ENCODE measurements at regions not wholly inside any gene's neighbourhood (a gene's known extent, or its start where the extent isn't known, plus 50 kb on each side); places are given as distances from the start of the nearest gene placed in this dataset.

DNA sequence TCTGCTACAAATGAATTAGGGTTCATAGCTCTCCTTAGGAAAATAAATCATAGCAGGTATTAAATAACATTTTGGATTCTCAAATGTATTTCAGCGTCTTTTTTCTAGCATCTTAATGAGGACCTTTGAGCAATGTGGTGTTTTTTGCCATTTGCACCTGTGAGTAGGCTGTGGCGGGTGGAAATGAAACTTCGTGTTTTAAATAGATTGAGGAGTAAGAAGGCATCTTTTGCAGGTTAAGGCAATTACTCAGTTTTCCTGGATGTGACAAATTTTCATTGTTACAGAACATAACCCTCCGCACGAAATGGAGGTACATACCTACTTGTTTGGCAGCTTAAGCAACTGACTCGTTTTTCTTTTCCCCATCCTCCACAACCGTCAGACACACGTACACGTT is 708.9 kb upstream of the NRSN1 start:
- Histone ChIP-seq H3K27ac (replicated peaks in 1 of 4) (no peak overlapping the region), H3K36me3 (no peaks in the 10 kb centered on the region), H3K4me1 (peaks cover 0 to 11% (median 9%) of the 10 kb centered on the region in 4 donors), H3K27me3 (no peaks in the 10 kb centered on the region), H3K9me3 (no peaks in the 10 kb centered on the region), H3K4me3 (no peak overlapping the region)
- intact Hi-C loops (cut with DNase I) = no loop called here
- TF ChIP-seq, protein P1, sequence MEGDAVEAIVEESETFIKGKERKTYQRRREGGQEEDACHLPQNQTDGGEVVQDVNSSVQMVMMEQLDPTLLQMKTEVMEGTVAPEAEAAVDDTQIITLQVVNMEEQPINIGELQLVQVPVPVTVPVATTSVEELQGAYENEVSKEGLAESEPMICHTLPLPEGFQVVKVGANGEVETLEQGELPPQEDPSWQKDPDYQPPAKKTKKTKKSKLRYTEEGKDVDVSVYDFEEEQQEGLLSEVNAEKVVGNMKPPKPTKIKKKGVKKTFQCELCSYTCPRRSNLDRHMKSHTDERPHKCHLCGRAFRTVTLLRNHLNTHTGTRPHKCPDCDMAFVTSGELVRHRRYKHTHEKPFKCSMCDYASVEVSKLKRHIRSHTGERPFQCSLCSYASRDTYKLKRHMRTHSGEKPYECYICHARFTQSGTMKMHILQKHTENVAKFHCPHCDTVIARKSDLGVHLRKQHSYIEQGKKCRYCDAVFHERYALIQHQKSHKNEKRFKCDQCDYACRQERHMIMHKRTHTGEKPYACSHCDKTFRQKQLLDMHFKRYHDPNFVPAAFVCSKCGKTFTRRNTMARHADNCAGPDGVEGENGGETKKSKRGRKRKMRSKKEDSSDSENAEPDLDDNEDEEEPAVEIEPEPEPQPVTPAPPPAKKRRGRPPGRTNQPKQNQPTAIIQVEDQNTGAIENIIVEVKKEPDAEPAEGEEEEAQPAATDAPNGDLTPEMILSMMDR (IDR thresholded peaks at IDR 0.05) = no peak
- TF ChIP-seq EP300 (IDR thresholded peaks at IDR 0.05) (no peak), POLR2AphosphoS5 (IDR thresholded peaks at IDR 0.05) (no peak), POLR2A (IDR thresholded peaks at IDR 0.05; ENCODE audit: low read depth) (no peak)
- DNase-seq (ENCODE audit: extremely low spot score) = no peak
- WGBS = 93% methylated on average over 9 of the region's 9 CpGs

DNA sequence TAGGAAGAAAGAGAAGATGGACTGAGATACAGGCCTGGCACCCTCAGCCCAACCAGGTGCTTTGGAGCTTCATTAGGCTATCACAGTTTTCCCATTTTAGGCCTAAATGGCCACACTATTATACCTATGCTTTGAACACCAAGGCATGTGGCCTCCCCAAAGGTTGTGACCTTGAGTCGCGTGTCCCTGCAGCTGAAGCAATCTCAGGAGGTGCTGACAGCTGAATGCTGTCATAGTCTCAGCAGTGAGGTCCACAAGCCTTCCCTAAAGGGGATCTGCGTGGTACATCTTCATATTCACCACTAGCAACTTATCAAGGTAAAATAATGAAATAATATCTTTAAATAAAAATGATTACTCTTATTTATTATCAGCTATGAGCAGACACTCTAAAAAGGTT is 707.9 kb upstream of the NRSN1 start:
- H3K27me3 ChIP-seq = no peaks in the 10 kb centered on the region
- WGBS = 90% methylated on average over 3 of the region's 3 CpGs
- H3K4me1 ChIP-seq = peaks cover 0 to 11% (median 9%) of the 10 kb centered on the region in 4 donors
- no peaks in the 10 kb centered on the region for H3K9me3 ChIP-seq
- intact Hi-C loops (cut with DNase I) = no loop called here
- TF ChIP-seq POLR2A (IDR thresholded peaks at IDR 0.05; ENCODE audit: low read depth) (no peak), POLR2AphosphoS5 (IDR thresholded peaks at IDR 0.05) (no peak), EP300 (IDR thresholded peaks at IDR 0.05) (no peak)
- TF ChIP-seq, protein P1 (IDR thresholded peaks at IDR 0.05) = no peak
- no peaks in the 10 kb centered on the region for H3K36me3 ChIP-seq
- no peak overlapping the region for H3K4me3 ChIP-seq
- DNase-seq (ENCODE audit: extremely low spot score) = no peak
- no peak overlapping the region for H3K27ac ChIP-seq (replicated peaks in 1 of 4)

DNA sequence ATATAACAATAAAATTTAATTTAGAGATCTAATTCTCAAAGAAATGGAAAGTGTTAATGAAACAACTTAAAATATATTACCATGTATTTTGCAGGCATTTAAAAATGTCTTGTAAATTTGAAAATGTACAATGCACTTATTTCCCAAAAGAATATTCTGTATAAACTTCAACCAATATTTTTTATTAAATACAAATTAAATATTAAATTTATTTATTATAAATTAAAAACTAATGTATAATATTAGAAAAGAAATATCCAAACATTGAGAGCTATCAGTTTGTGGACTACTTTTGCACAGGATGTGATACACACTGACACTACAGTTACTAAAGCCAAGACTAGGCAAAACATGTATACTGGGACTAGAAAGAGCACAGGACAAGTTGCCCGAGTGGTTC is 707.0 kb upstream of the NRSN1 start:
- H3K36me3 ChIP-seq = no peaks in the 10 kb centered on the region
- no peak for TF ChIP-seq POLR2AphosphoS5 (IDR thresholded peaks at IDR 0.05)
- no peak for TF ChIP-seq POLR2A (IDR thresholded peaks at IDR 0.05; ENCODE audit: low read depth)
- TF ChIP-seq EP300 (IDR thresholded peaks at IDR 0.05) = no peak
- TF ChIP-seq, protein P1 (IDR thresholded peaks at IDR 0.05) = no peak
- no peak overlapping the region for H3K27ac ChIP-seq (replicated peaks in 1 of 4)
- no peaks in the 10 kb centered on the region for H3K9me3 ChIP-seq
- intact Hi-C loops (cut with DNase I) = no loop called here
- peaks cover 0 to 6% (median 4%) of the 10 kb centered on the region in 4 donors for H3K4me1 ChIP-seq
- WGBS = 89% methylated on average over 1 of the region's 1 CpG
- H3K4me3 ChIP-seq = no peak overlapping the region
- H3K27me3 ChIP-seq = no peaks in the 10 kb centered on the region
- DNase-seq (ENCODE audit: extremely low spot score) = no peak

DNA sequence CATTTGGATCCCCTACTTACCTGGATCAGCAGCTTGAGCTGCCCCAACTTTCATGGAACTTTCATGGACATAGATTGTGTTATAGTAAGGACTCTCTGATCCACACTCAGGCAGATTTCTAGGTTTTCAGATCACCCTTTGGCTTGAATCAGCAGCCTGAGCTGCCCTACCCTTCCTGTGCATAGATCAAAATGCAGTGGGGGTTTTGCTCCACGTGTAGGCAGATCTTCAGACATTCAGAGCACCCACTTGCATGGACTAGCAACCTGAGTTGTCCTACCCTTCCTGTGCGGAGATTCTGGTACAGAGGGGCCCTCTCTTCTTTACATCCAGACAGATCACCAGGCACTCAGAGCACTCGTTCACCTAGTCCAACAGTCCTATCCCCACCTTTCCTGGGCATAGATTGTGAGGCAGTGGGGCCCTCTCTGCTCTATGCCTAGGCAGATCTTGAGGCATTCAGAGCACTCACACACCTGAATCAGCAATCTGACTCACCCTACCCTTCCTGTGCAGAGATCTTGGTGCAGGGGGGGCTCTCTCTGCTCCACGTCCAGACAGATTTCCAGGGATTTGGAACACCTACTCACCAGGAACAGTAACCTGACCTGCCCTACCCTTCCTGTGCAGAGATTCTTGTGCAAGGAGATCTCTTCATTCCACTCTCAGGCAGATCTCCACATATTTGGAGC is 705.2 kb upstream of the NRSN1 start:
- no peaks in the 10 kb centered on the region for H3K9me3 ChIP-seq
- H3K27ac ChIP-seq (replicated peaks in 1 of 4) = no peak overlapping the region
- 83% methylated on average over 1 of the region's 4 CpGs for WGBS
- no peak overlapping the region for H3K4me3 ChIP-seq
- intact Hi-C loops (cut with DNase I) = no loop called here
- no peaks in the 10 kb centered on the region for H3K4me1 ChIP-seq
- TF ChIP-seq, protein P1 (IDR thresholded peaks at IDR 0.05) = no peak
- TF ChIP-seq EP300 (IDR thresholded peaks at IDR 0.05) = no peak
- DNase-seq (ENCODE audit: extremely low spot score) = no peak
- H3K27me3 ChIP-seq = no peaks in the 10 kb centered on the region
- no peaks in the 10 kb centered on the region for H3K36me3 ChIP-seq

DNA sequence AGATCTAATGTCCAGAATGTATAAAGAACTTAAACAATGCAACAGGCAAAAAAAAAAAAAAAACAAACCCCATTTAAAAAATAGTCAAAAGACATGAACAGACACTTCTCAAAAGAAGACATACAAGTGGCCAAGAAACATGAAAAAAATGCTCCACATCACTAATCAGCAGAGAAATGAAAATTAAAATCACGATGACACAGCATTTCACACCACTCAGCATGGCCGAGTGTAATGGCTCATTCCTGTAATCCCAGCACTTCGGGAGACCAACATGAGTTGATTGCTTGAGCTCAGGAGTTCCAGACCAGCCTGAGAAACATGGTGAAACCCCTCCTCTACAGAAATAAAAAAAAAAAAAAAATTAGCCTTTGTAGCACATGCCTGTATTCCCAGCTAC is 701.4 kb upstream of the NRSN1 start:
- no peak for DNase-seq (ENCODE audit: extremely low spot score)
- H3K4me1 ChIP-seq = no peaks in the 10 kb centered on the region
- intact Hi-C loops (cut with DNase I) = no loop called here
- 86% methylated on average over 3 of the region's 3 CpGs for WGBS
- H3K36me3 ChIP-seq = no peaks in the 10 kb centered on the region
- no peak overlapping the region for H3K27ac ChIP-seq (replicated peaks in 1 of 4)
- H3K27me3 ChIP-seq = no peaks in the 10 kb centered on the region
- H3K4me3 ChIP-seq = no peak overlapping the region
- peaks cover 0 to 9% (median 3%) of the 10 kb centered on the region in 4 donors for H3K9me3 ChIP-seq
- TF ChIP-seq, protein P1 (IDR thresholded peaks at IDR 0.05) = no peak
- TF ChIP-seq EP300 (IDR thresholded peaks at IDR 0.05) (no peak), POLR2A (IDR thresholded peaks at IDR 0.05; ENCODE audit: low read depth) (no peak), POLR2AphosphoS5 (IDR thresholded peaks at IDR 0.05) (no peak)

Data from esophagus muscularis mucosa (tissue), 4 donors.